ENCODE measurements at regions not wholly inside any gene's neighbourhood (a gene's known extent, or its start where the extent isn't known, plus 50 kb on each side); places are given as distances from the start of the nearest gene placed in this dataset.
"Not testable (repeated sequence)": the region's sequence is repeated elsewhere in the genome, so short reads cannot be mapped to it uniquely, and the experiment has no call there.

DNA sequence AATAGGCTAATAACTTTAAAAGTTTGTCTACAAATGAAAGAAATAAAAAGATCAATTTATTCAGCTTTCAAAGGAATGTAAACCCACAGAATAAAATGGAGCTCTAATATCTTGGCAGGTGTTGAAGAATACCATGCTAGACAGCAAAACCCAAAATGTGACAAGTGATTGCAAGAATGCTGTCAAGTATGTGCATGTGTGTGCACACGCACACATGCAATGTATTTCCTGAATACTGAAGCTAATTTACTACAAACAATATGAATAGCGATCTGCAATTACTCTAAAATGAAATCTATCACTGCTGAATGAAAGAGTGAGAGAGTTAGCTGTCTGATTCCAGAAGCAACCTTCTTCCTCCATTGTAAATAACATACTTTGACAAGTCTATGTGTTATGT, 179.2 kb upstream of the HSF2 start:
- no peak for DNase-seq

DNA sequence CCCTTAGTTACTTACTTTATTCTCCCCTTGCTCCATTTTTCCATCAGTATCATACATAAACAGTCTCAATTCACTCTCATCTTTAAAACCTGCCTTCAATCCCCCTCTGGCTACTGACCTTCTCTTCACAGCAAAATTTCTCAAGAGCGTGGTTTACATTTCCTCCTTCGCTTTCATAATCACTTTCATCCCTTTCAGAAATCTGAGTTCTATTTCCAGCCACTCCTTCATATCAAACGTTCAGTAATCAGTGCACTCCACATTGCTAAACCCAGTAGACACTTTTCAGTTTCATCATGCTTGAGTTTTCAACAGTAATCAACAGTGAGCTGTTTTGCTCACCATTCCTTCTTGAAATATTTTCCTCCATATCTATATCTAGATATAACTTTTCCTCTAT, 176.7 kb upstream of the HSF2 start:
- no peak for DNase-seq

DNA sequence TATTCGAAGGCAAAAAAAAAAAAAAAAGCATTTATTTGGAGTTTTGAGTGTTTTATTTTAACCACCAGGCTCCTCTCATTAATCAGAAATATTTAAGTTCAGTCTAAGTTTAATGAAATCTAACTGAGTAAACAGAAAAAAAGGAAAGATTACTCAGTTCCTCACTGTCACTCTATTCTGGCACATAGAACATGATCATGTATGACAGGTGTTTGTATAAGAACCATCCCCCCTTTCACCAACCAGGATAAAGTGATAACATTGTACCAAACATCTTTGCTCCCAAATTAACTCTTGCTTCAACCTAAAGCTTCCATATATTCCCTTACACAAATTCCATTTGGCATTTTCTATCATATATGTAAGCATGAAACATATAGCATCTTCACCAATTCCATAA, 176.2 kb upstream of the HSF2 start:
- DNase-seq = no peak

- DNase-seq = no peak
Observed at GRCh38 chr6:122238861-122239260, 160.6 kb upstream of the HSF2 start.

DNA sequence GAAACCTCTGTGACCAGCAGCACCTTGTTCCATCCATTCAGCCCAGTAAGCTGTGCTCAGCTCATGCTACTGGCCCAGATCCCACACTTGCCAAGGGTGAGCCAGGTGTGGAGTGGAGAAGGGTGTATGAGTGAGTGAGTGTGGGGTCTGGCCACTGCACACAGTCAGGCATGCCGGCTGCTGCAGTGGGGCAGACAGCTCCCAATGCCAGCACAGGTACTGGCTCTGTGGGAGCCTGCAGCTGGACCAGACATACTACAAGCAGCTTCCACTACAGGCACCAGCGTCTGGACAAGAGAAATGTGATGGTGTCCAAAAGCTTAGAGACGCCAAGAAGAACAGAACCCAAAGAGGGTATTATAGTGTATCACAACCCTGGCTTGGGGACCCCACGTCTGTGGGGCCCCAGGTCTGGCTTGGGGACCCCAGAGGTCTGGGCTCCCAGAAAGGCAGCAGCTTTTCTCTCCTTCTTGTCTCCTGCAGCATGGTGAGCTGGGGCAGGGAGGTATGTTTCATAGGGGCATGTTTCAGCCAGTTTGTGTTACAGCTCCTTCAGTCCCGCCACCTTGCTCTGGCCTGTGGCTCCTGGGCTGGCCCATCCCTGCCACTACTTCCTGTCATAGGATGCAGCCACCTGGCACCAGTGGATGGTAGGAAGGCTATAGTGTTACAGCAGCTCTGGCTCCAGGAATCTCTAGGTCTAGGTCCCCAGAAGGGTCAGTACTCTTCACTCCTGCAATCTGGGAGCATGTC, 152.4 kb upstream of the HSF2 start:
- DNase-seq = no peak

DNA sequence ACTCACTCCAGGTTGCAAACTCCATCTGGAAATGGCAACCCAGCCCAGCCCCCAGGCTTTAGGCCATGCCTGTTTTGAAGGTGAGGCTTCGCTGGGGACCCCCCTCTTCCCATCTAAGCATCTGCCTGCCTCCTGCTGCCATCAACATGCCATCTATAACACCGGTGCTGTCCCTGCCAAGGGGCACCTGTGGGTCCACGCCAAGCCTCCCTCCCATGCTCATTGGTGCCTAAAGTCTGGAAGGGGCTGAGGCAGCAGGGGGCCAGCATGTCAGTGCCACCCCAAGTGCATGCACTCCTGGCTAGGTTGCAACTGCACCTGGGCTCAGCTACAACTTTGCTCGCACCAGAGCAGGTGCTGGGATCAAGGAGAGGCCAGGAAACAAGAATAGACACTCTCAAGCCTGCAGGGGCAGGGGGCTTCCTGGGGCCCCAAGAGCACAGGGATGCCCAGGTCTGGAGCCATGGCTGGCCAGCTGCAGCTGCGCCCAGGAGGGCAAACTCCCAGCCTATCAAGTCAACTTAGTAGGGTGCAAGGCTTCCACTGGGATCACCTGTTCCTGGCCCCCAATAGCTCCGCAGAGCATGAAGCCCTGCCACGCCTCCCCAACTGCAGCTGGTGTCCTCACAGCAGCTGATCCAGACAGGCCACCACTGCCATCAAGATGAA, 151.3 kb upstream of the HSF2 start:
- DNase-seq = no peak

- no peak for DNase-seq
Observed at GRCh38 chr6:122248844-122249243, 150.6 kb upstream of the HSF2 start.

DNA sequence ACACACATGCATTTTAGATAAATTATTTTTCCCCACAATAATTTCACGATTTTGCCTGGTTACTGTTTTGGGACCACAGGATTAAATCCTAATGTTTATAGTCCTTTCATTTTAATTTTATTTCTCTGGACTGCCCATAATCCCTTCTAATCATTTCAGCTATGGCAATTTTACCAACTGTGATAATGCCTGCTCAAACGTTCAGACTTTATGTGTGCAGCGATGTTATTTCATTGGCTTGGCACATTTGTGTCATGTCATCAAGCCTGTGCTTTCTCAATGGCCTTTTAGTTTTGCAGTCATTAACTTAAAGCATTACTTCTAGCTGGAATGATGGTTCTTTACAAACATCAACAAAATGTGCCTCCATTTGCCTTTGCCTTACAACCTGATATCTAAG, 140.6 kb upstream of the HSF2 start:
- DNase-seq = no peak

- no peak for DNase-seq
Observed at GRCh38 chr6:122264557-122264956, 134.9 kb upstream of the HSF2 start.

DNA sequence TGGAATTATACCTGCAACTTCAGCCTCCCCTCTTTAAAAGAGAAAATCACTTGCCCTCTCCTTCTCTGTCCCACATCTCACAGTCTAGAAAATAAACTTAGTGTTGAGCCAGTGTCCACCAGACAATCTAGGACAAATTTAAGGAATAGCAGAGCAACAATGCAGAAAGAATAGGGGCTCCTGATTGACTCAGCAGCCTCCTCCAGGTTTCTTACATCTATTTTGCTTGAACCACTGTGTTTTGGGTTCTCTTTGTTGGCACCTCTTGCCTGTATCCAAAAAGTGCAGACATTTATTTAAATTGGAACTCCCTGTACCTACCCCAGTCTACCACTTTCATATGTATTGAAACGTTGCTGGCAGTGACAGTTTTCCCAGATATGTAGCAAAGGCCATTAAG, 133.7 kb upstream of the HSF2 start:
- DNase-seq = no peak

GRCh38 chr6:122268394-122268793, 131.1 kb upstream of the HSF2 start:
- DNase-seq = no peak

- no peak for DNase-seq
Observed at GRCh38 chr6:122276637-122277036, 122.8 kb upstream of the HSF2 start.

GRCh38 chr6:122280105-122281021, 119.1 kb upstream of the HSF2 start:
- DNase-seq = not testable (repeated sequence)

DNA sequence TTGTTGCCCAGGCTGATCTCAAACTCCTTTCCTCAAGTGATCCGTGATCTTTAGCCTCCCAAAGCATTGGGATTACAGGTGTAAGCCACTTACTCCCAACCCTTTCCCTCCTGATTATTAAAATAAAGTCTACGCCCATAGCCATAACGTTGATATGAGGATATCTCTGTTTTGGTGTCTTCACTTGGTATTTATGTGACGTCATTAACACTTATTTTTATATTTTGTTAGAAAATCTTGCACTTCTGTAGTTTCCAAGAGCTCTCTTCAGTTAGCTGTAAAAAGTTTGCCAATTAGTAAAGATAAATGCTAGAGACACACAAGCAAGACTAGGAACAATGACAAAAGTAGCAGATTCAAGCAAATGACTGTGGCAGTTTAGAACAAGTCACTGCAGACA, 115.6 kb upstream of the HSF2 start:
- DNase-seq = no peak

DNA sequence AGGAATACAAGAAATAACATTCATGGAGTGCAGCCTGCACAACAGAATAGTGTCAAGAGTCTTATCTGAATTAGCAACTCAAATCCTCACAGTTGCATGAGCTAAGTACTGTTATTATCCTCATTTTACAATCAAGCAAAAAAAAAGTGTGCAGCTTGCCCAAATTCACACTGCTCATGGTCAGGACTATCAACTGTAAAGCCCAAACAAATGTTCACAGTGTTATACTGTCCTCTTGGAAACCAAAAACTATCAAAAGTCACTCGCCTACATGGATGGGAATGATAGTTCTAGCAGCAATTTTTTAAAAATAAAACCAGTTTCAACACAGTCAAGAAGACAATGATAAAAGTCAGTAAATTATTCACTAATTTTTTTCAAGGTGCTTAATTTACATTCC, 114.6 kb upstream of the HSF2 start:
- DNase-seq = no peak

- DNase-seq = no peak
Observed at GRCh38 chr6:122285292-122285913, 114.0 kb upstream of the HSF2 start.

DNA sequence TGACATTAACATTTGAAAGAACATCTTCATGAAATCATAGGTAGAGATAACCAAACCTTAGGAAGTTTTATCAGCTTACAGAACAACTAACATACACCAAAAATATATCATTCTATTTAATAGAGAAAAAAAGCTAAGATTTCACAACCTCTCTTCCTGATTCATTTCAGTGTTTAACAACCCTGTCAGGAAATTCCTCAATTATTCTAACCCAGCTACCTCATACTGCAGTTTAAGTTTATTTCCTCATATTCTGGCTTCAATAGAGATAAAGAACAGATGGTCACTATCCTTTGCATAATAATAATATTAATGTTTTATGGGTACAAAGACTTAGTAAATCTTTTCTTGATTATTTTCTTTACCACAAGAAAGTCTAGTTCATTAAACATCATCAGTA, 112.9 kb upstream of the HSF2 start:
- DNase-seq = no peak

DNA sequence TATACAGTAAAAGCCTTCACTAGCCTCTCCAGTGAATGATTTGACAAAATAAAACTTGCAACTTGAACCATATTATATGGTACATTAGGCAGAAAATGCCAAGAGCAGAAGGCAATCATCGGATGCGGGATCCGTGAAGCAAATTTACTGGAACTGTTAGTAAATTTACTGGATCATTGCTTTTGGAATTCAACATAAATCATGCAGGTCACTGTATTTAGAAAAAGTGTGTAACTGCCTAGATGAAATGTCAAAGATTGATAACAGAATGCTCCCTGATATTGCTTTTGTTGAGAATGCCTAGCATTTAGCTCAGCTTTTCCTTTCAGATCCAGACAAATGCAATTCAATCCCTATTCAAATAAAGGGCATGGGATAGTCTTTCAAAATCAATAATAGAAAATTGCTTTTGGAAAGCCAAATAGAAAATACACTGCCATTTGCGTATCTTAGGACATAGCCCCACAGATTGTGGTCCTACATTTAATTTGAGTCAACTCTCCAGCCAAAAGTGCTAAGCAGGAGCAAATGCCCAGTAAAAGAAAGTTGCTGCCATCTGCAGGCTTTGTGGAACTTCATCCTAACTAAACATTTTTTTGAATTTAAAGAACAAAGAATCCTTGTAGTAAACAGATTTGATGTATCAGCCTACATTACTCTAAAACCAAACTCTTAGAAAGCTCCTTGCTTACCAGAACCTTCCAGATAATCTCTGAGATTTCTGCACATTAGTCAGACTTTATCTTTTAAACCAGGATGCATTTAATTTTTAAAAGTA, 109.5 kb upstream of the HSF2 start:
- no peak for DNase-seq

DNA sequence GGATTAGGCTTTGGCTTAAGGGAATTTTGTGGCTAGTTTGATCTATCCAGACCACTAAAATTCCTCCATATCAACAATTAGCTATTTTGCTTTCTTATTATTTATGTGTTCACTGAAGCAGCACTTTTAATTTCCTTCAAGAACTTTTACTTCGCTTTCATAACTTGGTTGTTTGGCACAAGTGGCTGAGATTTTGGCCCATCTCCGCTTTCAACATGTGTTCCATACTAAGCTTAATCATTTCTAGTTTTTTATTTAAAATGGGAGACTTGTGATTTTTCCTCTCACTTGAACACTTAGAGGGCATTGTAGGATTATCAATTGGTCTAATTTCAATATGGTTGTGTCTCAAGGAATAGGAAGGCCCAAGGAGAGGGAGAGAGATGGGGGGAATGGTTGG, 102.4 kb upstream of the HSF2 start:
- DNase-seq = no peak

- no peak for DNase-seq
Observed at GRCh38 chr6:122302067-122302466, 97.4 kb upstream of the HSF2 start.

DNA sequence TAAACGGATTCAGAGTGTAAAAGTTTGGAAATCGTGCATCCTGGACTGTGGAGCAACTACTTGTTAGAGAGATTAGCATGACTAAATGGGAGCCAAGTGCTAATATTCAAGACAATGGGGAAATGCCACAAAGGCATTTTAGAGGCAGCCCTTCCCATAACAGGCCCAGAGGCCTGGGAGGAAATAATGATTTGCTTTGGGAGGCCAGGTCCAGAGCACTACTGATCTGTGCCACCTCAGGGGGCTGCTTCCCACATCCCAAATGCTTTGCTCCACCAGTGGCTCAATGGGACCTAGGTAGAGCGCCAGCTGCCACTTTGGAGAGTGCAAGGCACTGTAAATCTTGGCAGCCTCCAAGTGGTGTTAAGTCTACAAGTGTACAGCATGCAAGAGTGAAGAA, 91.9 kb upstream of the HSF2 start:
- no peak for DNase-seq

- DNase-seq = no peak
Observed at GRCh38 chr6:122308074-122308473, 91.4 kb upstream of the HSF2 start.

GRCh38 chr6:122315842-122316241, 83.6 kb upstream of the HSF2 start:
- no peak for DNase-seq

Measured in activated CD4-positive, alpha-beta T cell treated with anti-CD3 and anti-CD28 coated beads, Interleukin-2, Interleukin-6, amounts not matched to agents 100 ng/mL and 50 ng/mL, durations not matched to agents 16 hours and 8 hours (primary cell).